Hepatocyte (in vitro differentiated cells): ENCODE measurements at regions not wholly inside any gene's neighbourhood (a gene's known extent, or its start where the extent isn't known, plus 50 kb on each side); places are given as distances from the start of the nearest gene placed in this dataset.

Source experiments
- CTCF ChIP-seq: fragments of 200-600 bp; sonication (generic); IDR thresholded peaks from 2 replicates; pipeline ENCODE4 v1.5.1; 2016; ENCODE audit warnings: antibody characterized with exemption, mild to moderate bottlenecking; ENCODE audit not compliant: poor library complexity
- EZH2 ChIP-seq: fragments of 200-600 bp; sonication (generic); IDR thresholded peaks from 2 replicates; pipeline ENCODE4 v1.6.1; 2016; ENCODE audit warnings: antibody characterized with exemption, mild to moderate bottlenecking, borderline replicate concordance

- no peak for TF ChIP-seq CTCF
- no peak for TF ChIP-seq EZH2
These were observed 99.3 kb upstream of the SOX11 start for GRCh38 chr2:5592916-5593315.
